Astrocyte (in vitro differentiated cells and primary cell): ENCODE measurements at regions not wholly inside any gene's neighbourhood (a gene's known extent, or its start where the extent isn't known, plus 50 kb on each side); places are given as distances from the start of the nearest gene placed in this dataset.
"Not testable (repeated sequence)": the region's sequence is repeated elsewhere in the genome, so short reads cannot be mapped to it uniquely, and the experiment has no call there.

Source experiments
- DNase-seq: peaks from one replicate; pipeline ENCODE4 v3.0.0-alpha.2; 2010; ENCODE audit warnings: low read depth
- FAIRE-seq: peaks from 2 replicates; lab custom pipeline; 2011; peaks lifted over from hg19 to GRCh38; lab: Jason Lieb, UNC
- H2AFZ ChIP-seq: 2 replicates; pipeline ENCODE4 v1.6.0; 2012; ENCODE audit warnings: low read depth, low read length, inconsistent platforms
- H3K27ac ChIP-seq: 2 replicates; pipeline ENCODE4 v1.5.1; 2011; ENCODE audit warnings: low read depth, low read length, inconsistent platforms
- H3K27me3 ChIP-seq: 2 replicates; pipeline ENCODE4 v1.6.0; 2011; ENCODE audit warnings: low read length, inconsistent platforms; ENCODE audit not compliant: insufficient read depth
- H3K36me3 ChIP-seq: 2 replicates; pipeline ENCODE4 v1.5.1; 2011; ENCODE audit warnings: low read length, inconsistent platforms; ENCODE audit not compliant: insufficient read depth
- H3K4me1 ChIP-seq: 2 replicates; pipeline ENCODE4 v1.5.1; 2011; ENCODE audit warnings: low read length, inconsistent platforms; ENCODE audit not compliant: insufficient read depth
- H3K4me2 ChIP-seq: 2 replicates; pipeline ENCODE4 v1.6.0; 2012; ENCODE audit warnings: low read length, inconsistent platforms
- H3K4me3 ChIP-seq: 2 replicates; pipeline ENCODE4 v1.5.1; 2011; ENCODE audit warnings: low read depth, mild to moderate bottlenecking, low read length, inconsistent platforms; ENCODE audit not compliant: insufficient read depth
- H3K79me2 ChIP-seq: 2 replicates; pipeline ENCODE4 v1.6.0; 2012; ENCODE audit warnings: mild to moderate bottlenecking, low read length, inconsistent platforms; ENCODE audit not compliant: insufficient read depth
- H3K9ac ChIP-seq: 2 replicates; pipeline ENCODE4 v1.6.0; 2012; ENCODE audit warnings: mild to moderate bottlenecking, low read length, inconsistent platforms
- H3K9me3 ChIP-seq: 2 replicates; pipeline ENCODE4 v1.5.1; 2012; ENCODE audit warnings: low read depth, mild to moderate bottlenecking, low read length, inconsistent platforms; ENCODE audit not compliant: insufficient read depth
- H4K20me1 ChIP-seq: 2 replicates; pipeline ENCODE4 v1.6.0; 2012; ENCODE audit warnings: low read length, inconsistent platforms; ENCODE audit not compliant: insufficient read depth
- H3K27ac Mint-ChIP-seq: one replicate; pipeline ENCODE4 v1.8.0; 2021; ENCODE audit warnings: mild to moderate bottlenecking, mixed read lengths; ENCODE audit not compliant: unreplicated experiment
- H3K27me3 Mint-ChIP-seq: one replicate; pipeline ENCODE4 v1.8.0; 2021; ENCODE audit warnings: low read depth, mixed read lengths; ENCODE audit not compliant: unreplicated experiment
- H3K36me3 Mint-ChIP-seq: one replicate; pipeline ENCODE4 v1.8.0; 2021; ENCODE audit warnings: low read depth, mixed read lengths; ENCODE audit not compliant: unreplicated experiment
- H3K4me1 Mint-ChIP-seq: one replicate; pipeline ENCODE4 v1.8.0; 2021; ENCODE audit warnings: low read depth, mixed read lengths; ENCODE audit not compliant: unreplicated experiment
- H3K4me3 Mint-ChIP-seq: one replicate; pipeline ENCODE4 v1.8.0; 2021; ENCODE audit warnings: mild to moderate bottlenecking, moderate library complexity, mixed read lengths; ENCODE audit not compliant: unreplicated experiment
- H3K9me3 Mint-ChIP-seq: one replicate; pipeline ENCODE4 v1.8.0; 2021; ENCODE audit warnings: mild to moderate bottlenecking, mixed read lengths; ENCODE audit not compliant: unreplicated experiment
- CTCF ChIP-seq: IDR thresholded peaks from 2 replicates; pipeline ENCODE4 v1.5.1; 2011; ENCODE audit warnings: low read depth, mild to moderate bottlenecking, inconsistent platforms, low read length, moderate library complexity; ENCODE audit not compliant: insufficient read depth
- EZH2 ChIP-seq: IDR thresholded peaks from 2 replicates; pipeline ENCODE4 v1.6.1; 2012; ENCODE audit warnings: mild to moderate bottlenecking, low read length, inconsistent platforms; ENCODE audit not compliant: insufficient read depth

GRCh38 chr3:75303741-75304140 is 360.4 kb upstream of the FRG2C start:
- Histone ChIP-seq H2AFZ (no peak overlapping the region), H3K27me3 (peaks cover 3% of the 10 kb centered on the region), H3K27ac (no peak overlapping the region), H3K9me3 (no peaks in the 10 kb centered on the region), H3K4me1 (no peaks in the 10 kb centered on the region), H3K9ac (no peak overlapping the region), H3K36me3 (no peaks in the 10 kb centered on the region), H3K4me2 (no peak overlapping the region), H3K79me2 (no peaks in the 10 kb centered on the region), H4K20me1 (no peaks in the 10 kb centered on the region), H3K4me3 (no peak overlapping the region)
- TF ChIP-seq CTCF (no peak), EZH2 (no peak)
- H3K27ac Mint-ChIP-seq: no peak overlapping the region
- H3K36me3 Mint-ChIP-seq: no peaks in the 10 kb centered on the region
- FAIRE-seq (no peak), DNase-seq (no peak)
- no peaks in the 10 kb centered on the region for H3K4me1 Mint-ChIP-seq
- H3K27me3 Mint-ChIP-seq: peaks cover 3% of the 10 kb centered on the region
- no peak overlapping the region for H3K4me3 Mint-ChIP-seq
- no peaks in the 10 kb centered on the region for H3K9me3 Mint-ChIP-seq

GRCh38 chr3:75305901-75306300 is 358.2 kb upstream of the FRG2C start:
- H3K4me3 Mint-ChIP-seq: no peak overlapping the region
- peaks cover 8% of the 10 kb centered on the region for H3K27me3 Mint-ChIP-seq
- H2AFZ ChIP-seq: no peak overlapping the region
- H3K4me1 Mint-ChIP-seq: peaks cover 2% of the 10 kb centered on the region
- no peak overlapping the region for H3K27ac ChIP-seq
- H3K4me2 ChIP-seq: no peak overlapping the region
- no peaks in the 10 kb centered on the region for H3K36me3 Mint-ChIP-seq
- no peaks in the 10 kb centered on the region for H4K20me1 ChIP-seq
- DNase-seq: no peak
- H3K36me3 ChIP-seq: no peaks in the 10 kb centered on the region
- TF ChIP-seq CTCF (no peak), EZH2 (no peak)
- no peaks in the 10 kb centered on the region for H3K9me3 Mint-ChIP-seq
- no peaks in the 10 kb centered on the region for H3K27me3 ChIP-seq
- FAIRE-seq: no peak
- no peak overlapping the region for H3K27ac Mint-ChIP-seq
- H3K9ac ChIP-seq: no peak overlapping the region
- no peak overlapping the region for H3K4me3 ChIP-seq
- H3K79me2 ChIP-seq: no peaks in the 10 kb centered on the region
- no peaks in the 10 kb centered on the region for H3K9me3 ChIP-seq
- no peaks in the 10 kb centered on the region for H3K4me1 ChIP-seq

- not testable (repeated sequence) for H3K9ac ChIP-seq, H4K20me1 ChIP-seq, FAIRE-seq, H3K27ac ChIP-seq, H3K79me2 ChIP-seq, DNase-seq, H3K27me3 ChIP-seq, H3K4me2 ChIP-seq, H3K4me1 Mint-ChIP-seq, H3K36me3 ChIP-seq, H3K4me1 ChIP-seq, H2AFZ ChIP-seq, H3K4me3 Mint-ChIP-seq, H3K4me3 ChIP-seq, H3K9me3 ChIP-seq, H3K27ac Mint-ChIP-seq, H3K36me3 Mint-ChIP-seq, H3K9me3 Mint-ChIP-seq
- peaks cover 33% of the 10 kb centered on the region for H3K27me3 Mint-ChIP-seq
Measured at GRCh38 chr3:75311306-75311705, 352.8 kb upstream of the FRG2C start.

- H3K27ac ChIP-seq, H3K79me2 ChIP-seq, H3K9ac ChIP-seq, H3K36me3 ChIP-seq, H3K36me3 Mint-ChIP-seq, H3K9me3 ChIP-seq, DNase-seq, H3K4me1 Mint-ChIP-seq, H2AFZ ChIP-seq, H3K27ac Mint-ChIP-seq, FAIRE-seq, H3K4me3 Mint-ChIP-seq, H3K9me3 Mint-ChIP-seq, H3K4me1 ChIP-seq, H4K20me1 ChIP-seq, H3K4me3 ChIP-seq, H3K27me3 ChIP-seq, H3K4me2 ChIP-seq: not testable (repeated sequence)
- peaks cover 34% of the 10 kb centered on the region for H3K27me3 Mint-ChIP-seq
Measured at GRCh38 chr3:75312469-75312868, 351.7 kb upstream of the FRG2C start.

- H3K27ac Mint-ChIP-seq, H3K4me1 Mint-ChIP-seq, H3K4me3 ChIP-seq, H3K9me3 ChIP-seq, DNase-seq, H3K4me2 ChIP-seq, H3K27ac ChIP-seq, H3K4me3 Mint-ChIP-seq, H3K9ac ChIP-seq, H3K36me3 ChIP-seq, H3K36me3 Mint-ChIP-seq, FAIRE-seq, H3K79me2 ChIP-seq, H3K4me1 ChIP-seq, H2AFZ ChIP-seq, H3K27me3 ChIP-seq, H3K9me3 Mint-ChIP-seq, H4K20me1 ChIP-seq: not testable (repeated sequence)
- peaks cover 22% of the 10 kb centered on the region for H3K27me3 Mint-ChIP-seq
Measured at GRCh38 chr3:75319776-75320175, 344.4 kb upstream of the FRG2C start.
